GM20000 (cell line): ENCODE measurements at regions not wholly inside any gene's neighbourhood (a gene's known extent, or its start where the extent isn't known, plus 50 kb on each side); places are given as distances from the start of the nearest gene placed in this dataset.

Experiments
- DNase-seq: peaks from one replicate; pipeline ENCODE4 v3.0.0; 2012; ENCODE audit warnings: low spot score
- CTCF ChIP-seq: IDR thresholded peaks from 2 replicates; pipeline ENCODE4 v1.5.1; 2012; ENCODE audit warnings: mild to moderate bottlenecking, control low read depth; ENCODE audit errors: extremely low read depth, missing control alignments

DNA sequence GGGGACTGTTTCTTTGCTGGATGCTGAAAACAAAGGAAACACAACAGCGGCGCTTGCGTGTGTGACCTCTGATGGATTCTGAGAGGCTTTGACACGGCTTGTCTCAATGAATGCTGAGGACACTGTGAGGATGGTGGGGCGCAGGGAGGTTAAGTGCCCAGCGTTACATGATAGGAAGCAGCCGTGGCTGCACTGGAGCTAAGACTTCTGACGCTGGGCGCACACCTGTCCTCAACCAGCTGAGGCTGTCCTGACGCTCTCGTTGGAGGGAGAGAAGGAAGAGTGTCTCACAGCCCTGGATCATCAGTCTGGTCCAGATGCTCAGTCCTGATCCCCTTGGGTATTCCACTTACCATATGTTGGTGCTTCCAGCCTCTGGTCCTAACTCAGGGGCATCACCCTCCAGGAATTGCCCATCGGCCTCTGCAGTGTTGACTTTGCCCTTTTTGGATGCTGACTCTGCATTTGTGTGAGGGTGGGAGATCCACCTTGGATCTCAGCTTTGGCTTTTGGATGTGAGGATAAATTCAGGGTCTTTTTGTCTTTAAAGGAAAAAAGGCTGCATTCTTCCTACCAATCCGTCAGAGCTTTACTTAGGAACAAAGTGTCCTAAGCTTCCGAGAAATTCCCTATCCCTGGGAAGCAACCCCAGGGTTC, 125.2 kb downstream of the ZNF664 start:
- TF ChIP-seq CTCF: no peak
- no peak for DNase-seq

GRCh38 chr12:124098887-124099286, 125.9 kb downstream of the ZNF664 start:
- no peak for DNase-seq
- no peak for TF ChIP-seq CTCF

DNA sequence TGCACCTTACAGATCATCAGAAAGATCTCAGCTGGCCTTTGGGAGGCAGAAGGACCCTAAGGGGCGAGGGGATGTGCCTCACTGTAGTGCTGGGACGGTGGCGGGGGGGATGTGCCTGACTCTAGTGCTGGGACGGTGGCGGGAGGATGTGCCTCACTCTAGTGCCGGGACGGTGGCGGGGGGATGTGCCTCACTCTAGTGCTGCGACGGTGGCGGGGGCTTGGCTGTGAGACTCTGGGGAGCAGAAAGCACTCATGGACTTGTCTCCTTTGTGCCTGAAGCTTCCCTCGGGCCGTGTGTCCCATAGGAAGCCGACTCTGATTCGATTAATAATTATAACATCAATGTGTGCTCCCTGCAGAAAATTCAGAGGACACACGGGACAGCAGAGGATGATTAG, 126.6 kb downstream of the ZNF664 start:
- no peak for DNase-seq
- no peak for TF ChIP-seq CTCF

- TF ChIP-seq CTCF: no peak
- no peak for DNase-seq
Observed at GRCh38 chr12:124100572-124101178, 127.7 kb downstream of the ZNF664 start.

DNA sequence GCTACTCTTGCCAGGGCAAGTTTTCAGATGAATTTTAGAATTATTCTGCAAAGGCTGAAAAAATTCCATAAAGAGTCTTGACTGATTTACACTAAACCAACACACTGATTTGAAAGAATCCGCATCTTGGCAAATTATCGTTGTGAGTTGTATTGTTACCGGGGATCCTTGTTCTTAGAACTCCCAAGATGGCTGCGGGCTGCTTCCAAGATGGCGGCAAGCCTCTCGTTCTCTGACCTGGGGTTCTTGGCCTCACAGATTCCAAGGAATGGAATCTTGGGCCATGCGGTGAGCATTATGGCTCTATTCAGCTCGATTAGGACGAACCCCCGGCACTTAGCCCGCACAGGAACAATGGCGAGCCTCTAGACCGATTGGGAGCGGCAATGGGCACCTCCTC, 132.5 kb downstream of the ZNF664 start:
- DNase-seq: no peak
- no peak for TF ChIP-seq CTCF

DNA sequence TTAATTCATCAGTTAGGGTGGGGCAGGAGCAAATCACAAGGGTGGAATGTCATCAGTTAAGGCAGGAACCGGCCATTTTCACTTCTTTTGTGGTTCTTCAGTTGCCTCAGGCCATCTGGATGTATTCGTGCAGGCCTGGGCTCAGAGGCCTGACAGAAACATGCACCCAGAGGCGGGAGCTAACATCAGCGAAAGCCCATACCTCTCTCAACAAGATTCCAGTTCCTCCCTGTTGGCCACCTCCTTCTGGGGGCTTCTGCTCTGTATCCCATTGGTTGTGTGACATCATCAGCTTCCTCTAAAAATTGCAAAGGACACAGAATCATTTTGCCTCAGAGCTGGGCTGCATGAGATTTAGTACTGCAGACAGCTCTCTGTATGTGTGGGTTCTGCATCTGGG, 134.3 kb downstream of the ZNF664 start:
- no peak for TF ChIP-seq CTCF

DNA sequence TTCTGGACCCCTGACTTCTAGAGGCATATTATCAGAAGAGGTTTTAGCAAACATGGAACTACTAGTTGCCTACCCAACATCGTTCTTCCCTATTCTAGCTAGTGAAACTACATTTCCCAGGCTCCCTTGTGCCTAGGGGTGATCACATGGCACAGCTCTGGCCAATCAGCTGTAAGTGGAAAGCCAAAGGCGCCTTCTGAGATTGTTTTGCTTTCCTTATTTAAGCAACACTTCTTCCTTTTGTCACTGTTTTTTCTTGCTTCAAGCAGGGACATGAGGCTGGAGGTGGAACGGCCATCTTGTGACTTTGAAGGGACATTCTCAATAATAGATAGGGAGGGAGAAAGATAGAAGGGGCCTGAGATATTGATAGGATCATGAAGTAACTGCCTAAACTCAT, 136.7 kb downstream of the ZNF664 start:
- DNase-seq: peak; percentile 64

More for the DNA sequence above, 134.3 kb downstream of the ZNF664 start:
- DNase-seq: no peak

More for the DNA sequence above, 136.7 kb downstream of the ZNF664 start:
- no peak for TF ChIP-seq CTCF
